IMR-90 (cell line): ENCODE measurements at regions not wholly inside any gene's neighbourhood (a gene's known extent, or its start where the extent isn't known, plus 50 kb on each side); places are given as distances from the start of the nearest gene placed in this dataset.

ENCODE experiments used
- ATAC-seq: fragments of 200-7000 bp; cut with Tn5 transposase; 2 replicates; pipeline ENCODE4 v1.9.1; 2020; ENCODE audit warnings: low read depth, mild to moderate bottlenecking, moderate library complexity
- BruUV-seq: library from RNA; stranded (reverse); fragments of 400-500 nt; replicated peaks from 2 replicates; lab custom pipeline; 2021; lab: Mats Ljungman, UMichigan
- CTCF ChIA-PET: fragments of 300-600 bp; formaldehyde crosslinking; extraction: SDS; loops from one replicate; lab custom pipeline; 2021; ENCODE audit warnings: antibody characterized with exemption; lab: Yijun Ruan, JAX
- POLR2A ChIA-PET: fragments of 300-600 bp; sonication (Branson Sonifier 250); formaldehyde crosslinking; loops from one replicate; lab custom pipeline; 2022; ENCODE audit warnings: antibody characterized with exemption; ENCODE audit not compliant: unreplicated experiment; lab: Charles Lee
- DNase-seq: peaks from one replicate; pipeline ENCODE4 v3.0.0; 2013
- H2AFZ ChIP-seq: replicated peaks from 2 replicates; pipeline ENCODE3; 2013; ENCODE audit warnings: low read length, mild to moderate bottlenecking; ENCODE audit not compliant: poor library complexity
- H2AK5ac ChIP-seq: 2 replicates; pipeline ENCODE4 v1.6.1; 2013; ENCODE audit warnings: low read depth, low read length, inconsistent platforms
- H2AK9ac ChIP-seq: replicated peaks from 2 replicates; pipeline ENCODE3; 2013; ENCODE audit warnings: mild to moderate bottlenecking, low read depth, low read length, moderate library complexity; ENCODE audit not compliant: poor library complexity
- H2BK120ac ChIP-seq: 2 replicates; pipeline ENCODE4 v1.6.1; 2013; ENCODE audit warnings: low read depth, low read length, inconsistent platforms
- H2BK15ac ChIP-seq: 3 replicates; pipeline ENCODE4 v1.6.1; 2013; ENCODE audit warnings: low read depth, low read length, inconsistent platforms
- H2BK20ac ChIP-seq: 2 replicates; pipeline ENCODE4 v1.6.1; 2013; ENCODE audit warnings: low read depth, mild to moderate bottlenecking, inconsistent platforms, low read length, moderate library complexity
- H2BK5ac ChIP-seq: 2 replicates; pipeline ENCODE4 v1.6.1; 2013; ENCODE audit warnings: mild to moderate bottlenecking, low read depth, low read length, inconsistent platforms; ENCODE audit not compliant: poor library complexity, severe bottlenecking
- H3K14ac ChIP-seq: replicated peaks from 2 replicates; pipeline ENCODE4 v1.6.1; 2013; ENCODE audit warnings: low read depth, low read length, inconsistent platforms
- H3K18ac ChIP-seq: 2 replicates; pipeline ENCODE4 v1.6.1; 2013; ENCODE audit warnings: low read depth, low read length, control low read depth
- H3K23ac ChIP-seq: 2 replicates; pipeline ENCODE4 v1.6.1; 2013; ENCODE audit warnings: low read depth, low read length, inconsistent platforms
- H3K27ac ChIP-seq: 2 replicates; pipeline ENCODE4 v1.5.1; 2013; ENCODE audit warnings: mild to moderate bottlenecking, control low read depth, low read length; ENCODE audit not compliant: insufficient read depth
- H3K27me3 ChIP-seq: 2 replicates; pipeline ENCODE4 v1.6.1; 2013; ENCODE audit warnings: low read length; ENCODE audit not compliant: control insufficient read depth, insufficient read depth
- H3K36me3 ChIP-seq: 2 replicates; pipeline ENCODE4 v1.6.1; 2013; ENCODE audit warnings: low read length, mixed read lengths; ENCODE audit not compliant: control insufficient read depth, insufficient read depth
- H3K4ac ChIP-seq: 2 replicates; pipeline ENCODE4 v1.6.1; 2013; ENCODE audit warnings: low read depth, low read length, inconsistent platforms
- H3K4me1 ChIP-seq: 2 replicates; pipeline ENCODE4 v1.6.1; 2013; ENCODE audit warnings: low read length, mixed read lengths; ENCODE audit not compliant: control insufficient read depth, insufficient read depth
- H3K4me2 ChIP-seq: 2 replicates; pipeline ENCODE4 v1.6.1; 2013; ENCODE audit warnings: low read depth, mild to moderate bottlenecking, control low read depth, low read length, moderate library complexity
- H3K4me3 ChIP-seq: 2 replicates; pipeline ENCODE4 v1.5.1; 2013; ENCODE audit warnings: low read depth, mild to moderate bottlenecking, control low read depth, low read length, moderate library complexity; ENCODE audit not compliant: insufficient read depth
- H3K56ac ChIP-seq: 2 replicates; pipeline ENCODE4 v1.6.1; 2013; ENCODE audit warnings: low read length, inconsistent platforms; ENCODE audit not compliant: insufficient read depth; ENCODE audit errors: extremely low read depth
- H3K79me1 ChIP-seq, 2 experiments: 2 replicates each; pipeline ENCODE4 v1.6.1; 2013; ENCODE audit warnings: low read length in 2 of 2, inconsistent platforms in 1 of 2, low read depth in 1 of 2
- H3K9ac ChIP-seq: 2 replicates; pipeline ENCODE4 v1.6.1; 2013; ENCODE audit warnings: low read depth, low read length, control low read depth
- H3K9me1 ChIP-seq: 2 replicates; pipeline ENCODE4 v1.6.1; 2013; ENCODE audit warnings: low read length, inconsistent platforms; ENCODE audit not compliant: insufficient read depth
- H3K9me3 ChIP-seq: 2 replicates; pipeline ENCODE4 v1.6.1; 2013; ENCODE audit warnings: low read length; ENCODE audit not compliant: control insufficient read depth, insufficient read depth
- H4K20me1 ChIP-seq: 2 replicates; pipeline ENCODE4 v1.6.1; 2013; ENCODE audit warnings: low read length, inconsistent platforms; ENCODE audit not compliant: insufficient read depth
- H4K5ac ChIP-seq: 2 replicates; pipeline ENCODE4 v1.6.1; 2013; ENCODE audit warnings: mild to moderate bottlenecking, low read depth, low read length, control low read depth
- H4K8ac ChIP-seq, 2 experiments: 2 replicates each; pipeline ENCODE4 v1.6.1; 2013; ENCODE audit warnings: low read depth in 2 of 2, low read length in 2 of 2, control low read depth in 1 of 2, inconsistent platforms in 1 of 2
- H4K91ac ChIP-seq: 2 replicates; pipeline ENCODE4 v1.6.1; 2013; ENCODE audit warnings: low read depth, low read length, inconsistent platforms; ENCODE audit not compliant: insufficient read depth
- BHLHE40 ChIP-seq: fragments of 150-350 bp; IDR thresholded peaks from 2 replicates; pipeline ENCODE4 v1.6.1; 2016; ENCODE audit warnings: mild to moderate bottlenecking, low read depth, low read length
- CTCF ChIP-seq: conservative IDR thresholded peaks from 2 replicates; pipeline ENCODE4 v1.5.1; 2012; ENCODE audit warnings: mild to moderate bottlenecking, low read depth, low read length, improper control_type of control experiment
- ELK1 ChIP-seq: fragments of 150-350 bp; IDR thresholded peaks from 2 replicates; pipeline ENCODE4 v1.6.1; 2016; ENCODE audit warnings: low read depth, mild to moderate bottlenecking, low read length, moderate library complexity, borderline replicate concordance
- FOS ChIP-seq: fragments of 150-350 bp; IDR thresholded peaks from 2 replicates; pipeline ENCODE4 v1.6.1; 2016; ENCODE audit warnings: low read depth, low read length
- MAZ ChIP-seq: IDR thresholded peaks from 2 replicates; pipeline ENCODE4 v1.6.1; 2012; ENCODE audit warnings: low read depth, mild to moderate bottlenecking, low read length, improper control_type of control experiment, moderate library complexity, borderline replicate concordance
- RAD21 ChIP-seq: IDR thresholded peaks from 2 replicates; pipeline ENCODE4 v1.6.1; 2012; ENCODE audit warnings: low read length, improper control_type of control experiment
- RCOR1 ChIP-seq: IDR thresholded peaks from 2 replicates; pipeline ENCODE4 v1.6.1; 2012; ENCODE audit warnings: mild to moderate bottlenecking, low read length, improper control_type of control experiment; ENCODE audit not compliant: insufficient replicate concordance
- WGBS, 2 experiments: methylation state at CpG; one replicate each; pipeline versions ENCODE4 v1.1.5 to v1.1.7; 2013; ENCODE audit warnings: missing lambda C conversion rate in 2 of 2; ENCODE audit not compliant: insufficient read length in 1 of 2; ENCODE audit errors: extremely low coverage in 2 of 2; 5-methylcytosine and 5-hydroxymethylcytosine counted together
- dilution Hi-C: fragments of 300-500 bp; cut with HindIII; formaldehyde crosslinking; loops from one replicate; pipeline ENCODE4 v1.14.3; 2018; ENCODE audit warnings: low sequenced_read_pairs; ENCODE audit not compliant: unreplicated experiment
- in situ Hi-C: fragments of 300-500 bp; cut with MboI; formaldehyde crosslinking; loops from 3 replicates; pipeline ENCODE4 v1.14.3; 2019; ENCODE audit warnings: low sequenced_read_pairs, inconsistent platforms, mixed read lengths
- intact Hi-C: fragments of 100-400 bp; cut with micrococcal nuclease; formaldehyde crosslinking; loops from 2 replicates; pipeline ENCODE4 v1.10.0; 2022

GRCh38 chr10:128470321-128470965, 344.2 kb upstream of the MKI67 start:
- H2BK20ac ChIP-seq = no peak overlapping the region
- H3K36me3 ChIP-seq = no peaks in the 10 kb centered on the region
- ChIA-PET POLR2A (no interaction called here), CTCF (no interaction called here)
- no peaks in the 10 kb centered on the region for H3K79me1 ChIP-seq
- no peak overlapping the region for H3K9ac ChIP-seq
- H2BK15ac ChIP-seq = no peak overlapping the region
- no peak overlapping the region for H3K27ac ChIP-seq
- no peaks in the 10 kb centered on the region for H4K20me1 ChIP-seq
- no peak overlapping the region for H2AK9ac ChIP-seq
- peaks cover 59% of the 10 kb centered on the region for H3K9me3 ChIP-seq
- H3K4ac ChIP-seq = no peak overlapping the region
- no peak for ATAC-seq
- H3K27me3 ChIP-seq = no peaks in the 10 kb centered on the region
- H4K5ac ChIP-seq = no peak overlapping the region
- BruUV-seq = no TSS peak
- H2AFZ ChIP-seq = no peak overlapping the region
- H3K14ac ChIP-seq = no peak overlapping the region
- no peak overlapping the region for H3K4me3 ChIP-seq
- H4K8ac ChIP-seq = no peak overlapping the region
- H4K91ac ChIP-seq = no peak overlapping the region
- WGBS, 2 experiments = 56% methylated on average over 5 of the region's 34 CpGs; no CpG with 5 or more reads in 1 of the 2 experiments
- H2BK120ac ChIP-seq = no peak overlapping the region
- no peak overlapping the region for H3K18ac ChIP-seq
- no peaks in the 10 kb centered on the region for H3K9me1 ChIP-seq
- no peak for TF ChIP-seq FOS
- no peak for TF ChIP-seq RCOR1
- TF ChIP-seq CTCF = no peak
- no peak for TF ChIP-seq RAD21
- TF ChIP-seq MAZ = no peak
- TF ChIP-seq ELK1 = no peak
- TF ChIP-seq BHLHE40 = no peak
- dilution Hi-C loops (no loop called here), intact Hi-C loops (no loop called here), in situ Hi-C loops (no loop called here)
- DNase-seq = no peak
- H3K23ac ChIP-seq = no peak overlapping the region
- no peak overlapping the region for H3K56ac ChIP-seq
- H3K4me1 ChIP-seq = no peaks in the 10 kb centered on the region
- no peak overlapping the region for H2BK5ac ChIP-seq
- H3K4me2 ChIP-seq = no peak overlapping the region
- no peak overlapping the region for H2AK5ac ChIP-seq
